ENCODE measurements at regions not wholly inside any gene's neighbourhood (a gene's known extent, or its start where the extent isn't known, plus 50 kb on each side); places are given as distances from the start of the nearest gene placed in this dataset.

DNA sequence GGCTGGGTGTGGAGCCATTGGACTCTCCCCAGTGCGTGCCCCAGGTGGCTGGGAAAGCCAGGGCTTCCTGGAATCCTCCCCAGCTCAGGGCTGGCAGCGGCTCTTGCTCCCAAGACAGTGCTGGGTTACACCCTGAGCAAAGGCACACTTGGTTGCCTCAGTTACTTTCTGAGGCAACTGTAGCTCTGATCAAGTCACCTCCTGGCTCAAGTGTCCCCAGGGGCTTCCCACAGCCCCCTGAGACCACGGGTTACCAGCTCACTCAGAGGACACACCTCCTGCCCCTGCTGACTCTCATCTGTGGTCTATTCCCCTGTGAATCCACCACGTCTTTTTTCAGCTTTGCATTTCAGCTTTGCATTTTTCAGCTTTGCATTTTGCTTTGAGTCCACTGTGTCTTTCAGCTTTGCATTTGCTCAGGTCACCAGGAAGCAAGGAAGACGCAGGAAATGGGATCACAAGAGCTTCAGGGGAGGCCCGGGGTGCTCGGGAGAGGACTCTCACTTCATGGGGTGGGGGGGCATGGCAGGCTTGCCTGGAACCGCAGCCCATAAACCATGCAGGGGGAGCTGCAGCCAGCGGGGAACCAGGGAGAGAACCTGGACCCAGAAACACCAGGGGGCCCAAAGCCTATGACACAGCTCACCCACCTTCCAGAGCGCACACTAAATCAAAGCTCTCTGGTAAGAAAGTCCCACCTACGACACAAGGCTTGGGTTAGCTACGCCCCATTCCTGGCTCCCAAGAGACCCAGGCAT lies 138.0 kb upstream of the ASB18 start:
- no peak overlapping the region for H3K27ac ChIP-seq (replicated peaks)
- TF ChIP-seq, protein P1, sequence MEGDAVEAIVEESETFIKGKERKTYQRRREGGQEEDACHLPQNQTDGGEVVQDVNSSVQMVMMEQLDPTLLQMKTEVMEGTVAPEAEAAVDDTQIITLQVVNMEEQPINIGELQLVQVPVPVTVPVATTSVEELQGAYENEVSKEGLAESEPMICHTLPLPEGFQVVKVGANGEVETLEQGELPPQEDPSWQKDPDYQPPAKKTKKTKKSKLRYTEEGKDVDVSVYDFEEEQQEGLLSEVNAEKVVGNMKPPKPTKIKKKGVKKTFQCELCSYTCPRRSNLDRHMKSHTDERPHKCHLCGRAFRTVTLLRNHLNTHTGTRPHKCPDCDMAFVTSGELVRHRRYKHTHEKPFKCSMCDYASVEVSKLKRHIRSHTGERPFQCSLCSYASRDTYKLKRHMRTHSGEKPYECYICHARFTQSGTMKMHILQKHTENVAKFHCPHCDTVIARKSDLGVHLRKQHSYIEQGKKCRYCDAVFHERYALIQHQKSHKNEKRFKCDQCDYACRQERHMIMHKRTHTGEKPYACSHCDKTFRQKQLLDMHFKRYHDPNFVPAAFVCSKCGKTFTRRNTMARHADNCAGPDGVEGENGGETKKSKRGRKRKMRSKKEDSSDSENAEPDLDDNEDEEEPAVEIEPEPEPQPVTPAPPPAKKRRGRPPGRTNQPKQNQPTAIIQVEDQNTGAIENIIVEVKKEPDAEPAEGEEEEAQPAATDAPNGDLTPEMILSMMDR (IDR thresholded peaks at IDR 0.05; ENCODE audit: insufficient read depth, low read length), result no peak
- no peak for TF ChIP-seq GABPA (IDR thresholded peaks at IDR 0.05; ENCODE audit: low read depth)
- TF ChIP-seq, protein P2, sequence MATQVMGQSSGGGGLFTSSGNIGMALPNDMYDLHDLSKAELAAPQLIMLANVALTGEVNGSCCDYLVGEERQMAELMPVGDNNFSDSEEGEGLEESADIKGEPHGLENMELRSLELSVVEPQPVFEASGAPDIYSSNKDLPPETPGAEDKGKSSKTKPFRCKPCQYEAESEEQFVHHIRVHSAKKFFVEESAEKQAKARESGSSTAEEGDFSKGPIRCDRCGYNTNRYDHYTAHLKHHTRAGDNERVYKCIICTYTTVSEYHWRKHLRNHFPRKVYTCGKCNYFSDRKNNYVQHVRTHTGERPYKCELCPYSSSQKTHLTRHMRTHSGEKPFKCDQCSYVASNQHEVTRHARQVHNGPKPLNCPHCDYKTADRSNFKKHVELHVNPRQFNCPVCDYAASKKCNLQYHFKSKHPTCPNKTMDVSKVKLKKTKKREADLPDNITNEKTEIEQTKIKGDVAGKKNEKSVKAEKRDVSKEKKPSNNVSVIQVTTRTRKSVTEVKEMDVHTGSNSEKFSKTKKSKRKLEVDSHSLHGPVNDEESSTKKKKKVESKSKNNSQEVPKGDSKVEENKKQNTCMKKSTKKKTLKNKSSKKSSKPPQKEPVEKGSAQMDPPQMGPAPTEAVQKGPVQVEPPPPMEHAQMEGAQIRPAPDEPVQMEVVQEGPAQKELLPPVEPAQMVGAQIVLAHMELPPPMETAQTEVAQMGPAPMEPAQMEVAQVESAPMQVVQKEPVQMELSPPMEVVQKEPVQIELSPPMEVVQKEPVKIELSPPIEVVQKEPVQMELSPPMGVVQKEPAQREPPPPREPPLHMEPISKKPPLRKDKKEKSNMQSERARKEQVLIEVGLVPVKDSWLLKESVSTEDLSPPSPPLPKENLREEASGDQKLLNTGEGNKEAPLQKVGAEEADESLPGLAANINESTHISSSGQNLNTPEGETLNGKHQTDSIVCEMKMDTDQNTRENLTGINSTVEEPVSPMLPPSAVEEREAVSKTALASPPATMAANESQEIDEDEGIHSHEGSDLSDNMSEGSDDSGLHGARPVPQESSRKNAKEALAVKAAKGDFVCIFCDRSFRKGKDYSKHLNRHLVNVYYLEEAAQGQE (IDR thresholded peaks at IDR 0.05; ENCODE audit: insufficient replicate concordance, low read depth), result no peak
- TF ChIP-seq POLR2AphosphoS5 (IDR thresholded peaks at IDR 0.05; ENCODE audit: low read depth), result no peak
- TF ChIP-seq SPI1 (IDR thresholded peaks at IDR 0.05; ENCODE audit: borderline replicate concordance, low read depth), result no peak
- no peak for DNase-seq (ENCODE audit: low read depth in 1 of 2, low spot score in 1 of 2)
- H3K27me3 ChIP-seq (ENCODE audit: insufficient read depth, poor library complexity, severe bottlenecking), result no peaks in the 10 kb centered on the region
- no peak overlapping the region for H3K4me3 ChIP-seq (replicated peaks; ENCODE audit: insufficient read depth, low read length)

DNA sequence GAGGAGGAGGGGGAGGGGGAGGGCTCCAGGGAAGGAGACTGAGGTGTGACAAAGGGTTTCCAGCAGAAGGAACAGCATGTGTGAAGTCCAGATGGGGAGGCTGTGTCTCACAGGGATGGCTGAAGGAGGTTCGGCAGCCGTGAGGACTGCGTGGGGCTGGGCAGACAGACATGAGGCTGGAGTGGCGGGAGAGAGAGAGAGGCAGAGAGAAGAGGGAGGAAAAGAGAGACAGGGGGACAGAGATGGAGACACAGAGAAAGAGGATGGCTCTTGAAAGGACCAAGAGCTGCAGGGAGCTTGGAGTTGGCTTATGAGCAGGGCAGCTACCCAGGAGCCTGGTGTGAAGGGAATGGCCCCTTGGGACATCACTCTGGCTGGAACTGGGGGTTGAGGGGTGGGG lies 138.9 kb upstream of the ASB18 start:
- DNase-seq (ENCODE audit: low read depth in 1 of 2, low spot score in 1 of 2), result no peak
- TF ChIP-seq GABPA (IDR thresholded peaks at IDR 0.05; ENCODE audit: low read depth) (no peak), SPI1 (IDR thresholded peaks at IDR 0.05; ENCODE audit: borderline replicate concordance, low read depth) (no peak), POLR2AphosphoS5 (IDR thresholded peaks at IDR 0.05; ENCODE audit: low read depth) (no peak)
- TF ChIP-seq, protein P2 (IDR thresholded peaks at IDR 0.05; ENCODE audit: insufficient replicate concordance, low read depth), result no peak
- TF ChIP-seq, protein P1 (IDR thresholded peaks at IDR 0.05; ENCODE audit: insufficient read depth, low read length), result no peak
- H3K4me3 ChIP-seq (replicated peaks; ENCODE audit: insufficient read depth, low read length), result no peak overlapping the region
- H3K27me3 ChIP-seq (ENCODE audit: insufficient read depth, poor library complexity, severe bottlenecking), result no peaks in the 10 kb centered on the region
- H3K27ac ChIP-seq (replicated peaks), result no peak overlapping the region

DNA sequence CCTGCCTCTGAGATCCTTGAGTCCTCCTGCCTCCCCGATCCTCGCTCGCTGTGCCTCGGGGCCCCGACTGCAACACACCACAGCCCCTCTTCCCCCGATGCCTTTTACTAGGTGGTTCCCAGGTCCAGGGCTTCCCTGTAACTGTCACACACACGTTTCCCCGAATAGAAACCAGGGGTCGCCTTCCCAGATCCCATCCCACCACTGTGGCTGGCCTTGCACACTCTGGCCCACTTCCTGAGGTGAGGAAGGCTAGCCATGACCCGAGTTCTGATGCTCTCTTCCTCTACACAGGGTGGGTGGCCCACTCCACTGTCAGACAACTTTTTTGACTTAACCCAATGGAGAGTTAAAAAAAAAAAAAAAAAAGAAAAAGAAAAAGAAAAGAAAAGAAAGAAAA lies 139.6 kb upstream of the ASB18 start:
- DNase-seq (ENCODE audit: low read depth in 1 of 2, low spot score in 1 of 2), result no peak

More for the DNA sequence above, 139.6 kb upstream of the ASB18 start:
- Histone ChIP-seq H3K27ac (replicated peaks) (no peak overlapping the region), H3K27me3 (ENCODE audit: insufficient read depth, poor library complexity, severe bottlenecking) (no peaks in the 10 kb centered on the region), H3K4me3 (replicated peaks; ENCODE audit: insufficient read depth, low read length) (no peak overlapping the region)
- TF ChIP-seq POLR2AphosphoS5 (IDR thresholded peaks at IDR 0.05; ENCODE audit: low read depth), result no peak
- no peak for TF ChIP-seq SPI1 (IDR thresholded peaks at IDR 0.05; ENCODE audit: borderline replicate concordance, low read depth)
- TF ChIP-seq, protein P2 (IDR thresholded peaks at IDR 0.05; ENCODE audit: insufficient replicate concordance, low read depth), result no peak
- TF ChIP-seq GABPA (IDR thresholded peaks at IDR 0.05; ENCODE audit: low read depth), result no peak
- TF ChIP-seq, protein P1 (IDR thresholded peaks at IDR 0.05; ENCODE audit: insufficient read depth, low read length), result no peak

All from HL-60 (cell line).